ENCODE measurements at regions not wholly inside any gene's neighbourhood (a gene's known extent, or its start where the extent isn't known, plus 50 kb on each side); places are given as distances from the start of the nearest gene placed in this dataset.

- no peak overlapping the region for H3K27ac ChIP-seq
- no peak for DNase-seq
- no peaks in the 10 kb centered on the region for H3K36me3 ChIP-seq
- H3K4me1 ChIP-seq: no peaks in the 10 kb centered on the region
- no peak for TF ChIP-seq CTCF (IDR thresholded peaks at IDR 0.05)
- no peaks in the 10 kb centered on the region for H3K9me3 ChIP-seq
- intact Hi-C loops (cut with DNase I): no loop called here
- no peak overlapping the region for H3K4me3 ChIP-seq
- H3K9ac ChIP-seq (ENCODE audit: low read depth in 2 of 2, low read length in 2 of 2): no peak overlapping the region
- H3K27me3 ChIP-seq: no peaks in the 10 kb centered on the region
Measured at GRCh38 chr9:103485138-103485537, 490.0 kb downstream of the CYLC2 start.

GRCh38 chr9:103514767-103515166 lies 519.6 kb downstream of the CYLC2 start:
- no peaks in the 10 kb centered on the region for H3K9me3 ChIP-seq
- no peak for DNase-seq
- H3K27ac ChIP-seq: no peak overlapping the region
- intact Hi-C loops (cut with DNase I): no loop called here
- TF ChIP-seq CTCF (IDR thresholded peaks at IDR 0.05): no peak
- no peak overlapping the region for H3K4me3 ChIP-seq
- no peaks in the 10 kb centered on the region for H3K36me3 ChIP-seq
- H3K9ac ChIP-seq (ENCODE audit: low read depth in 2 of 2, low read length in 2 of 2): no peak overlapping the region
- no peaks in the 10 kb centered on the region for H3K27me3 ChIP-seq
- H3K4me1 ChIP-seq: no peaks in the 10 kb centered on the region

- H3K9me3 ChIP-seq: no peaks in the 10 kb centered on the region
- no peaks in the 10 kb centered on the region for H3K36me3 ChIP-seq
- intact Hi-C loops (cut with DNase I): no loop called here
- no peak overlapping the region for H3K4me3 ChIP-seq
- TF ChIP-seq CTCF (IDR thresholded peaks at IDR 0.05): no peak
- no peak overlapping the region for H3K9ac ChIP-seq (ENCODE audit: low read depth in 2 of 2, low read length in 2 of 2)
- H3K27me3 ChIP-seq: no peaks in the 10 kb centered on the region
- DNase-seq: no peak
- H3K27ac ChIP-seq: no peak overlapping the region
- H3K4me1 ChIP-seq: no peaks in the 10 kb centered on the region
Measured at GRCh38 chr9:103522409-103522808, 527.3 kb downstream of the CYLC2 start.

GRCh38 chr9:103530934-103531333 lies 535.8 kb downstream of the CYLC2 start:
- no peak for TF ChIP-seq CTCF (IDR thresholded peaks at IDR 0.05)
- no peak overlapping the region for H3K9ac ChIP-seq (ENCODE audit: low read depth in 2 of 2, low read length in 2 of 2)
- H3K4me3 ChIP-seq: no peak overlapping the region
- H3K27ac ChIP-seq: no peak overlapping the region
- DNase-seq: no peak
- H3K36me3 ChIP-seq: no peaks in the 10 kb centered on the region
- H3K4me1 ChIP-seq: no peaks in the 10 kb centered on the region
- no peaks in the 10 kb centered on the region for H3K9me3 ChIP-seq
- H3K27me3 ChIP-seq: no peaks in the 10 kb centered on the region
- intact Hi-C loops (cut with DNase I): no loop called here

- intact Hi-C loops (cut with DNase I): no loop called here
- no peaks in the 10 kb centered on the region for H3K4me1 ChIP-seq
Measured at GRCh38 chr9:103533318-103533717, 538.2 kb downstream of the CYLC2 start.

More at GRCh38 chr9:103533318-103533717, 538.2 kb downstream of the CYLC2 start:
- no peak for TF ChIP-seq CTCF (IDR thresholded peaks at IDR 0.05)
- H3K9ac ChIP-seq (ENCODE audit: low read depth in 2 of 2, low read length in 2 of 2): no peak overlapping the region
- H3K27ac ChIP-seq: no peak overlapping the region
- H3K27me3 ChIP-seq: no peaks in the 10 kb centered on the region
- H3K9me3 ChIP-seq: no peaks in the 10 kb centered on the region
- no peak overlapping the region for H3K4me3 ChIP-seq
- DNase-seq: no peak
- H3K36me3 ChIP-seq: no peaks in the 10 kb centered on the region
